ENCODE measurements at regions not wholly inside any gene's neighbourhood (a gene's known extent, or its start where the extent isn't known, plus 50 kb on each side); places are given as distances from the start of the nearest gene placed in this dataset.

DNA sequence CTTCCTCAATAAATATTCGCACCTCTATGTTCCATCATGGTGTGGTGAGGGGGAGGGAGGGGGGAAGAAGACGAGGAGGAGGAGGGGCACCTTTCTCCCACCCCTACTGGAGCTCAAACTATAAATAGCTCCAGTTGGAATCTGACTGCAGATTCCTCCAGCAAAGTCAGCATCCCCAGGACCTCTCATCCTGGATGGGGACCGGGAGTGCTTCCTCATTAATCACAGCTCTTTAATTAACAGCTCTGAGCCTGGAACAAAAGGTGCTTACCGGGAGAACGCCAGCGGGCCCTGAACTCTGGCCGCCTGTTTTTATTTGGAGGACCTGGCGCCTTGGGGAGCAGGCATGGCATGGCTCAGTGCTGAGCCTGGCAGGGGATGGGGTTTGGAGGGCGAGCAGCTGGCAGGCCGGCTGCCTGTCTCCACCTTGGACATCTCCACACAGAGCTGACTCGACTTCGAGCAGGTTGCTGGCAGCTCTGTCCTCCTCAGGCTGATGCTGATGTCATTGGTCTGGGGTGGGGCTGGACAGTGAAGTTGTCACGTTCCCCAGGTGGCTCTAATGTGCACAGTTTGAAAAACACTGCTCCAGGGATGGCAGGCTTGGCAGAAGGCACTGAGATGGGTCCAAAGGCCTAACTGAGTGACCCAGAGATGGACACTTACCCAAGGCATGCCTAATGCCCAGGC lies 180.4 kb downstream of the DHX35 start:
- DNase-seq (ENCODE audit: low read depth) = no peak

GRCh38 chr20:39137299-39137698 lies 175.2 kb downstream of the DHX35 start:
- DNase-seq (ENCODE audit: low read depth) = no peak

- no peak for DNase-seq (ENCODE audit: low read depth)
Measured at GRCh38 chr20:39136798-39137197, 174.7 kb downstream of the DHX35 start.

DNA sequence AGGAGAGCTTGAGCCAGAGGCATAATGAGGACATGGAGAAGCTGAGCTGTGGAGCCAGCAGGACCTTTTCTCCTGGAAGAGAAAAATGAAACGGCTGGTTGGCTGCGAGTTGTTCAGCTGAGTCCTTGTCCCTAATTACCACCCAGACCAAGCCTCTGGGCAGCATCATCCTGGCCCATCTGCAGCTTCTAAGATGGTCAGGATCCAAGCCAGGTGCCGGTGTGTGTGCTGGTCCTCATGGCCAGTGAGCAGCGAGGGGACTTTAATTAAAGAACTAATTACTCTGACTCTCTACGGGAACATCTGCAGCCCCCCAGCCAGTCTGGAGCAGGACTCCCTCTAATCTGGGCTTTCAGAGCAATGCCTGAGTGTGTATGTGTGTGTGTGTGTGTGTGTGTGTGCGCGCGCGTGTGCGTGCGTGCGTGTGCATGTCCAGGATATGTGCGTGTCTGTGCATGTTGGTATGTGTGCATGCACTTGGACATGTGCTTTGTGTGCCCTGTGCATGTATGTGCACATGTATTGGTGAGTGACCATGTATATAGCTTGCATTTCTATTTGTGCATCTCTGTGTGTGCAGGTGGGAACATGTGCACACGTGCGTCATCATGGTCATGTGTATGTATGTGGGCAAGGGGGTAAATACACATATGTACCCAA lies 173.9 kb downstream of the DHX35 start:
- no peak for DNase-seq (ENCODE audit: low read depth)

GRCh38 chr20:39133201-39133600 lies 171.1 kb downstream of the DHX35 start:
- no peak for DNase-seq (ENCODE audit: low read depth)

GRCh38 chr20:39132511-39132910 lies 170.4 kb downstream of the DHX35 start:
- DNase-seq (ENCODE audit: low read depth) = no peak

DNA sequence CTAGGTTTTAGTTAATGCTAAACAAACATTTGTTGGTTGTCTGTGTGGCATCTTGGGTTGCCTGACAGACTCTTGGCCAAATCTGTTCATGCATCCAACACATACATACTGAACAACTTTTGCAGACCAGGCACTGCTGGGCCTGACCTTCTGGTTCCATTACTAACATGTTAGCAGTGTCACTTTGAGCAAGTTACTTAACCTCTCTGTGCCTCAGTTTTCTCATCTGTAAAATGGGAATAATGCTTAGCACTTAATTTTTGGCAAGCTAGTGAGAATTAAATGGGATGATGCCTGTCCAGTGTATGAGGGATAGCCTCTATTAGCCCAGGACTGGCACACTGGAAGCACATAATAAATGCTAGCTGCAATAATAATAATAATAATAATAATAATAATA lies 169.9 kb downstream of the DHX35 start:
- DNase-seq (ENCODE audit: low read depth) = no peak

- no peak for DNase-seq (ENCODE audit: low read depth)
Measured at GRCh38 chr20:39130627-39131026, 168.5 kb downstream of the DHX35 start.

- no peak for DNase-seq (ENCODE audit: low read depth)
Measured at GRCh38 chr20:39129523-39129922, 167.4 kb downstream of the DHX35 start.

GRCh38 chr20:39124064-39124463 lies 161.9 kb downstream of the DHX35 start:
- DNase-seq (ENCODE audit: low read depth) = no peak

- DNase-seq (ENCODE audit: low read depth) = no peak
Measured at GRCh38 chr20:39123185-39123557, 161.0 kb downstream of the DHX35 start.

DNA sequence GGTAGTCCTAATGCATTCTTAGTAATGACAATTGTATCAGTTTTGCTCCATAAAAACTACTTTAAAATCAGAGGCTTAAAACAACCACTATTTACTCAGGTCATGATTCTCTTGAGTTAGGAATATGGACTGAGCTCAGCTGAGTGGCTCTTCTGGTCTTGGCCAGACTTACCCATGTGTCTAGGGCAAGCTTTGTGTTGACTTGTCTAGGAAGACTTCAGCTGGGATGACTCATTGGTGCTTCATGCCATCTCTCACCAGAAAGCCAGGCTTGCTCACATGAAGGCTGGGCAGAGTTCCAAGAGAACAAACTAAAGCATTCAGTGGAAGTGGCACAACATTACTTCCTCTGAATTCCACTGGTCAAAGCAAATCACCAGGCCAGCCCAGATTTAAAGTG lies 155.3 kb downstream of the DHX35 start:
- DNase-seq (ENCODE audit: low read depth) = no peak

GRCh38 chr20:39116020-39116419 lies 153.9 kb downstream of the DHX35 start:
- no peak for DNase-seq (ENCODE audit: low read depth)

GRCh38 chr20:39112178-39112743 lies 150.1 kb downstream of the DHX35 start:
- no peak for DNase-seq (ENCODE audit: low read depth)

DNA sequence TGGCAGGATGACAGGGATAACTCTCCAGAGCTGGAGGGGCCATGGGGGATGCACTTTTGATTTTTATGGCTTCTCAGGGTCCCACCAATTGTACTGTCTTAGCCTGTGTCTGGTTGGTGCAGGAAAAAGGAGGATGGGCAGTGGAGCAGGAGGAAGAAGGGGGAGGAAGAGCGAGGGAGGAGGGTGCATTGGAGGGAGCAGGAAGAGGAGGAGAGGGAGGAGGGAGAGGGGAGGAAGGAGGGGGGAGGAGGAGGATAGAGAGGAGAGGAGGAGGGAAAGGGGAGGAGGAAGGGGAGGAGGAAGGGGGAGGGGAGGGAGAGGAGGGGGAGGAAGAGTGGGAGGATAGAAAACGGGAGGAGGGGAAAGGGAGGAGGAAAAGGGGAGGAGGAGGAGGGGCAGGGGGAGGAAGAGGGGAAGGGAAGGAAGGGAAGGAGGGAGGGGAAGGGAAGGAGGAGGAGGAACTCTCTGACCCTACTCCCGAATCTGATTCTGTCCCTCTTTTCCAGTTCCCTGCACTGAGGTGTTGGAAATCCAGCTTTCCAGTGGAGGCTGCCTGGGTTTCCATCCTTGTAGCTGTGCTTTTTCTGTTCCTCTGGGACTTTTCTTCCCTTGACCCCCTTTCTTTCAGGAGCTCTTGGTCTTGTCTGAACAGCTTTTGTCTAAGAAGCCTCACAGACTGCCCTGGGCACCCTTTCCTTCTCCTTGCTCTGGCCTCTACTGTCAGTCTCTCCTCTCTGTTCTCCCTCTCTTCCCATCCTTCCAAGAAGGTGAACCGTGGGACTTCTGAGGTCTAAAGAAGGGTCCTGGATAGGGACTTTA lies 149.4 kb downstream of the DHX35 start:
- no peak for DNase-seq (ENCODE audit: low read depth)

- DNase-seq (ENCODE audit: low read depth) = no peak
Measured at GRCh38 chr20:39110819-39111136, 148.6 kb downstream of the DHX35 start.

DNA sequence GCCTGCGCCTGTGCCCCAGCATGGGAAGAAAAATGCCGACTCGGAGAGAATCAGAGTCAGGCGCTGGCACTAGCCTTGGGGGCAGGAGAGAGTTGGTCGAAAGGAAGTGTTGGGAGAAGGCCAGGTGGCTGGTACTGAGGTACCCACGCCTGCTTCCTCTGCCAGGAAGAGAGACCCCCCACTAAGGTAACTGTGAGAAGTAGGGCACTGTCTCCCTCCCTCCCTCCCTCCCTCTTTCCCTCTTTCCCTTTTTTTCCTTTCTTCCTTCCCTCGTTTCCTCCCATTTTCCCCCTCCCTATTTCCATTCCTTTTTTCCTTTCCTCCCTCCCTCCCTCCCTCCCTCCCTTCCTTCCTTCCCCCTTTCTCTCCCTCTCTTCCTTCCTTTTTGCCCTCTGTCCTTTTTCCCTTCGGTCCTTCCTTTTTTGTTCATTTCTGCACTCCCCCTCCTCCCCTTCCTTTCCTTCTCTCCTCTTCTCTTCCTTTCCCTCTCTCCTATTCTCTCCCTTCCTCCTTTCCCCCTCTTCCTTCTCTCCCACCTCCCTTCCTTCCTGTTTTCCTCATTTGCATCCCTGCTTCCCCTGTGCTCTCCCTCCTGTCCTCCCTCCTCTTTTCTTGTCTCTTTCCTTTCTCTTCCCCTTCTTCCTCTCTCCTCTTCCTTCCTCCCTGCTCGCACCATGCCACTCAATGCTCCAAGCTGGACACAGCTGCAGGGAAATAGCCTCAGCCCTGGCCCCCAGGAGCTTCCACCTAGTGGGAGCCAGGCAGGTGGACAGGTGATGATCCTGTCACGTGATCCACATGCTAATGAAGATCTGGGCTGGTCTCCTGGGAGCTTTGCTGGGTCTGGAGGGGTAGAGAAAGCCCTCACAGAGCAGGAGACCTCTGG lies 148.0 kb downstream of the DHX35 start:
- DNase-seq (ENCODE audit: low read depth) = no peak

- no peak for DNase-seq (ENCODE audit: low read depth)
Measured at GRCh38 chr20:39108746-39109145, 146.6 kb downstream of the DHX35 start.

DNA sequence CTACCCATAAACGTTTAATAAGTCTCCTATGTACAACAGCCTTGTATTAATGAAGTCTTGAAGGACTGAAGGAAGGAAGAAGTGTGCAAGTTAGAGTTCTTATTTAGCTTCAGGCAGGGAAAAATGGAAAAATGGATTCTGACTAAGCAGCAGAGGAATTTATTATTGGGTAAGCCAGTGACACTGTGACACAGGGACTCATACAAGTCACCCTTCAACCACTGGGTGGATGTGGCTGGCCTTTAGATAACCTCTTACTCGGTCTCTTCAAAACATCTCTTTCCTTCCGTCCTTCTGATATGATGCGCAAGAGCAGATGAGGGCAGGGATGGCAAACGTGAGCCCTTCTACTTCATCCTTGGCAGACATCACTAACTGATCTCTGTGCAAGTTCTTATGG lies 145.6 kb downstream of the DHX35 start:
- DNase-seq (ENCODE audit: low read depth) = no peak

GRCh38 chr20:39106791-39107190 lies 144.6 kb downstream of the DHX35 start:
- DNase-seq (ENCODE audit: low read depth) = no peak

GRCh38 chr20:39105551-39105950 lies 143.4 kb downstream of the DHX35 start:
- no peak for DNase-seq (ENCODE audit: low read depth)

DNA sequence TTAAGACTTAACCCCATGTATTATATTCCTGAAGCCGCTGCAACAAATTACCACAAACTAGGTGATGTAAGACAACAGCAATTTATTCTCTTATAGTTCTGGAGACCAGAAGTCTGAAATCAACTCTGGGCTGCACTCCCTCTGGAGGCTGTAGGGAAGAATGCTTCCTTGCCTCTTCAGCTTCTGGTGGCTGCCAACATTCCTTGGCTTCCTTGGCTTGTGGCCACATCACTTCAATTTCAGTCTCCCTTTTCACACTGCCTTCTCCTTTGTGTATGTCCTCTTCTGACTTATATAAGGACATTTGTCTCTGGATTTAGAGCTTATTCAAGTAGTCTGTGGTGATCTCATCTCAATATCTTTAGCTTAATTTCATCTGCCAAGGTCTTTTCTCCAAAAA lies 141.6 kb downstream of the DHX35 start:
- no peak for DNase-seq (ENCODE audit: low read depth)
